HG02759 (cell line): ENCODE measurements at regions not wholly inside any gene's neighbourhood (a gene's known extent, or its start where the extent isn't known, plus 50 kb on each side); places are given as distances from the start of the nearest gene placed in this dataset.

ENCODE experiments used
- ATAC-seq: cut with Tn5 transposase; IDR thresholded peaks from one replicate; pipeline ENCODE4 v1.9.1; 2021; ENCODE audit warnings: mild to moderate bottlenecking, moderate library complexity; ENCODE audit not compliant: unreplicated experiment

- no peak for ATAC-seq
Observed at GRCh38 chr7:46424934-46425333, 503.9 kb upstream of the IGFBP3 start.

- no peak for ATAC-seq
Observed at GRCh38 chr7:46421441-46422230, 500.6 kb upstream of the IGFBP3 start.

DNA sequence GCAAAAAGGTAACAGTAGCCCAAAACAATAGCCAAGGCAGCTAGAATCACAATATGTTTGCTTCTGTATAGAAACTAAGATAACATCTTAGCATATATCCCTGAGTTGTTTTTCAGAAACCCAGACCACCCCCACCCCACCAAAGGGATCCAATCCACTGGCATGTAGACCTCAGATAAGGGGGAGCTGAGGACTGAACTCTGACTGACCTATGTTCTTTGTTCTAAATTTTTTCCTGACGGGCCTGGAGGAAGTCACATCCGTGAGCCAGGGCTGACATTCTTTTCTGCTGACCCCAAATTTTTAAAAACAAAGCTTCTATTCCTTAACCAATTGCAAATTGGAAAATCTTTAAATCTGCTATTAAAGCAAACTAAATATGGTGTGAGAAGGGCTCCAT, 493.9 kb upstream of the IGFBP3 start:
- no peak for ATAC-seq

- ATAC-seq = no peak
Observed at GRCh38 chr7:46411236-46411635, 490.2 kb upstream of the IGFBP3 start.

DNA sequence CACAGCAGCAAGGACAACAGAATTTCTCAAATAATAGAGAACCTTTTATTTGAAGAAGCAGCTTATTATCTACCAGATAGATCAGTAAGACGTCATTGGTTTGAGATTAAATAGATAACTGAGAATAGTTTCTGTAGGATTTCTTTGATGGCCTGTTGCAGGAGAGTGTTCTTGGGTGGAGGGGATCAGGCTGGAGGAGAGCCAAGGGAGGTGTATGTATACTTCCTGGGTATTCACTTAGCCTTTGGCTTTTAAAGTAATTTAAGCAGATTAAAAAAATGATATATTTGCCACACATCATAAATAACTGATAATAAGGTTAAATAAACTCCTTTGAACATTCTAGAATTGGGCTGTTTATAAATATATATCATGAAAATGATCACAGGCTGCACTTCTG, 486.1 kb upstream of the IGFBP3 start:
- no peak for ATAC-seq

DNA sequence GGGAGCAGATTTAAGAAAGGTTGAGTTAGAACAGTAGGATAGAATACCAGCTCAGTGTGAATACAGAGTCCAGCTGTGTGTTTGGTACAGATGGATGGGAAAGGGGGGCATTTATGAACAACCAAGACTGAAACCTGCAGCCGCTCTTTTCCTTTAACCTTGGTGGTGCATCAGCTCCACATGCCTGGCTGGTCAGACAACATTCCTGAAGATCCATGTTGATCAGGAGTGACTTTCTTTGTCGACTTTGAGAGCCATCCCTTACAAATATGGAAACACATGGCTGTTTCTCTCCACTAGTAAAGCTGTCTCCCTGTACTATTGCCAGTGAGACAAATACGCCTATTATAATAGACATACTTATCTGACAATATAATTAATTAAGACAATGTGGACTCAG, 476.5 kb upstream of the IGFBP3 start:
- ATAC-seq = no peak

GRCh38 chr7:46396481-46396880, 475.4 kb upstream of the IGFBP3 start:
- ATAC-seq = no peak

DNA sequence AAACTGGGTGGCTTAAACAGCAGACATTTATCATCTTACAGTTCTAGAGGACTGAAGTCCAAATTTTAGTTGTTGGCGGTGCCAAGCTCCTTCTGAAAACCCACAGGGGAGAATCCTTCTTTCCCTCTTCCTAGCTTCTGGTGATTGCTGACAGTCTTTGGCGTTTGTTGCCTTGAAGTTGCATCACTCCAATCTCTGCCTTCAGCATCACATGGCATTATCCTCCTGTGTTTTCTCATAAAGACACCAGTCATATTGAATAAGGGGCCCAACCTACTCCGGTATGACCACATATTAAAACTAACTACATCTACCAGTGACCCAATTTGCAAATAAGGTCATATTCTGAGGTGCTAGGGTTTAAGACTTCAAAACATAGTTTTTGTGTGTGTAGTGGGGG, 472.1 kb upstream of the IGFBP3 start:
- no peak for ATAC-seq

DNA sequence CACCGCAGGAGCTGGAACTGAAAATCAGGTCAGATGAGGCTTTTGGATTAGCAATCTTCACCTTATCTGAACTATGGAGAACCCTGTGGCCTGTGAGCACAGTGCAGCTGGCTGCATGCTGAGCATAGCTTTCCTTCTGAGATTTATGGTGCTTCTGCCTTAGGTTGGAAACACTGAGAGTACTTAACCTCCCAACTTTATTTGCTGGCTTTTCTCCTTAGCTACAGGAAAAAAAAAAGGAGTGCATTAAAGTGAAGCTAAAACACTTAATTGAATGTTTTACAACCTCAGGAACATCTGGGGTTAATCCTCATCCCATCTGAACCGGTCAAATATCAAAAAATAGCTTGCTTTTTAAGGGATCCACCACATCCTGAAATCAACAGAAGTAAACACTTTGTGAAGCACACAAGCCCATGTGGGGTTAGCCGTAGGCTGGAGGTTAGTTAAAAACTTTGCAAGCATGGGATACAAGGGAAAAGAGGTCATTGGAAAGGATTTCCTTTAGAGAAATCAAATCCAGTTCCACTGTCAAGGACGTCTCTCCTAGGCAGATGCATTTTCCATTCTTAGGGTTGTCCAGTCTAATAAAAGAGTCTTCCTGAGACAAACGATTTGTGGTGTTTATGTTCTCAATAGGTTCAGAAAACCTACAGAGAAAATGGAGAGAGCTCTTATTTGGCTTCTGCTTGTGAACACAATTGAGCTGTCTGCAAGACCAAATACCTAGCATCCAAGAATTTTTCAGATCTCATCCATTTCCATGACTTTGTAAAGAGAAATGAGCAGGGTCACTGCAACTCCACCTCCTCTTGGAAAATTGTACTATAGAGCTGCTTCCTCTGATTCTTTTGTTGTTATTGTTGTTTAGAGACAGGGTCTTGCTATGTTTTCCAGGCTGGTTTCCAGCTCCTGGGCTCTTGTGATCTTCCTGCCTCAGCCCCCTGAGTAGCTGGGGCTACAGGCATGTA, 470.4 kb upstream of the IGFBP3 start:
- no peak for ATAC-seq

DNA sequence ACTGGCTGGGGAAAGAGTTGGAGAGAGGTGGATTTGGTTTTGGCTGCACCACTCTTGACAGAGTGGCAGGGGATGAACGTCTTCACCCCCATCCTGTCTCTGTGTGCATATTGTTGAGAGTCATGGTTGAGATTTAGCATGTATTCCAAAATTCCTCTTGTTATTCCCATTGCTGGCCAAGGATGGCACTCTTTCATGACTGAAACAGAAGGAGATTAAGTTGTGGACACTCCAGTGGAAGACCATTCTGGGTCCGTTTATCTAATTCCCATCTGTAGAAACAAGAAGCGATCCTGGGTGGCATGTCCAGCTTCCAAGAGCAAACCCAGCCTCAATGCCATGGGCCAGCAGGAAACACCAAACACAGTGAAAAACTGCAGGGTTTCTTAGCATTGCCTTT, 469.0 kb upstream of the IGFBP3 start:
- no peak for ATAC-seq

- ATAC-seq = no peak
Observed at GRCh38 chr7:46389146-46389545, 468.1 kb upstream of the IGFBP3 start.

DNA sequence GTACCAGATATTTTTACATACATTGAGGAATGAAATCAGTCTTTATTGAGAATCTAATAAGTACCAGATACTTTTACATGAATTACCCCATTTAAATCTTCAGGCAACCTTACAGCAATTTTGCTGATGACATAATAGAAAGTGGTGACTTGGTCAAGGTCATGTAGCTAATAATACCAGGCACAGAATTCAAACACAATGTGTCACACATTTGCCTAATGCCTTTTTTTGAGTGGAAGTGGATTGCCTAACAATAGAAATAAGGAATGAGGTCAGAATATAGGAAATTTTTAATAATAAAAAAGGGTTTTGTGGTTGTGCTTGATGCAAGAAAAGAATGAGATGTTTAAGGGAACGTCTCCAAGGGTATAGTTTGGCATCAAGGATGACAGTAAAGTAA, 466.6 kb upstream of the IGFBP3 start:
- ATAC-seq = no peak

DNA sequence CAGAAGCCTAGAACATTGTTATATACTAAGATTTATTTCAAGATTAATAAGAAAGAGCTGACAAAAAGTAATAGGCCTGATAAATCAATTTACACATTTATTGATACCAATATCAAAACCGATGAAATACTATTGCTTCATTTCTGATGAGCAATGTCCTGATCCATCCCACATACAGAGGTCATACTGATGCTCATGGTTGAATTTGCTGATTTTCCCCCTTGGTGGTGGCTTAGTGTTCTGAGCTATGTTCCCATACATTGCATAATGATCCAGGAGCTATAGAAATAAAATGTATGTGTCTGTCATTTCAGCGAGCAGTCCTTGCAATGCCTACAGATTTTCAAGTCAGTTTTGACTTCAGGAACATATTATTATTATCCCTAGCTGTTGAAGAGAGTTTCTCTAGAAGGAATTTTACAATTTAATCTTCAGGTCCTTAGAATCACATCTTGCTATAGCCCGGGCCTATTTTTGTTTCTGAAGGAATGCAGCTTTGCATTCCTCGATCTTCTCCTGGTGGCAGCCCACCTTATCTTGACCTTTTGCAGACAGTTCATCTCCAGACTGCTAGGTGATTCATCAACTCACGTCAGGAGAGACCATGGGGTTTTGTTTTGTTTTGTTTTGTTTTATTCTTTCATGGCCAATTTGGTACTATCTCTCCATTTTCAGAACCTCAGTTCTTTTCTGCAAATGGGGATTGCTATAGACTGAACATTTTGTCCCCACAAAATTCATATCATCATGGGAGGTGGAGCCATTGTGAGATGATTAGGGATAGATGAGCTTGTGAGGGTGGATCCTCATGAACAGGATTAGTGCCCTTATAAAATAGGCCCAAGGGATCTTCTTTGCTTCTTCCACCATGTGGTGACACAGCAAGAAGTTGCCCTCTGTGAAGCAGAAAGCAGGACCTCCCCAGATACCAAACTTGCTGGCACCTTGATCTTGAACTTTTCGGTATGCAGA, 465.6 kb upstream of the IGFBP3 start:
- no peak for ATAC-seq

GRCh38 chr7:46385662-46386309, 464.7 kb upstream of the IGFBP3 start:
- no peak for ATAC-seq

GRCh38 chr7:46383605-46384004, 462.5 kb upstream of the IGFBP3 start:
- no peak for ATAC-seq

DNA sequence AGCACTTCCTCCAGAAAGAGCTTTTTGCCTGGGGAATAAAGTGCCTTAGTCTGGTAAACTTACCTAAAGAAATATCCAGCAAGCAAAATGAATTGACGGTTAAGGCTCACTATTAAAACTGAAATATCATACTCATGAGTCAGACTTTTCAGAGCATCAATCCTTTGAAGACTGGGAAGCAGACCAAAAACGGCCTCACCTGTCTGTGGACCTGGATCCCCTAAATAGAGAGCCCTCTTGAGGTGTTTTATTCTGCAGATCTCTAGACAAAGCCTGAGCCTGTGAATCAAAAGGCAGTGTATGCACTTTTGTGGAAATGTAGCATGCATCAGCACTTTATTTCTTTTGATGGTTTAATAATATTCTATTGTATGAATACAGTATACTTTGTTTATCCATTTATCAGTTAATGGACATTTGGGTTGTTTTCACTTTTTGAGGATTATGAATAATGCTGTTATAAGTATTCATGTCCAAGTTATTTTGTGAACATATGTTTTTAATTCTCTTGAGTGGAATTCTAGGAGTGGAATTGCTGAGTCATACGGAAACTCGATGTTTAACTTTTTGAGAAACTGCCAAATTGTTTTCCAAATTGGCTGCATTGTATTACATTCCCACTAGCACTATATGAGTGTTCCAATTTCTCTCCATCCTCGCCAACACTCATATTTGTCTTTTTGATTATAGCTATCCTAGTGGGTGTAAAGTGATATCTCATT, 449.0 kb upstream of the IGFBP3 start:
- ATAC-seq = no peak

DNA sequence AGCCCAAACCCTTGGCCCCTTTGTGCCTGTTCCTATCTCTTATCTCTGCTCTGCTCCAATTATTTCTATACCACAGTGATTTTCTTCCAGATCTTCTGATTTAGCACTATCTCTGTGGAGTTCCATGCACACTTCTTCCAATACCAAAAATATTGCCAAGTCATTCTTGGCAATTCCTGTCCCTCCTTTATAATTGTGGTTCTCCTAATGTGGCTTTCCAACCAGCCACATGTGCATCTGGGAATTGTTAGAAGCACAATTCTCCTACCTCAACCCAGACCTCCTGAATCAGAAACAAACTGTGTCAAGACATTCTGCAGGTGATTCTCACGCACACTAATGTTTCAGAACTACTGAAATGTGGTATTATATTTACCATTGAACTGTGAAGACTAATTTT, 447.8 kb upstream of the IGFBP3 start:
- no peak for ATAC-seq

- no peak for ATAC-seq
Observed at GRCh38 chr7:46366526-46366925, 445.5 kb upstream of the IGFBP3 start.

GRCh38 chr7:46363688-46364087, 442.6 kb upstream of the IGFBP3 start:
- ATAC-seq = no peak

GRCh38 chr7:46360811-46361210, 439.7 kb upstream of the IGFBP3 start:
- no peak for ATAC-seq
